D341Med (cell line): ENCODE measurements at regions not wholly inside any gene's neighbourhood (a gene's known extent, or its start where the extent isn't known, plus 50 kb on each side); places are given as distances from the start of the nearest gene placed in this dataset.

Experiments
- DNase-seq: peaks from one replicate; pipeline ENCODE4 v3.0.0; 2012; ENCODE audit warnings: low spot score

GRCh38 chr4:34194585-34194984 is 2049.7 kb downstream of the ARAP2 start:
- DNase-seq: no peak

DNA sequence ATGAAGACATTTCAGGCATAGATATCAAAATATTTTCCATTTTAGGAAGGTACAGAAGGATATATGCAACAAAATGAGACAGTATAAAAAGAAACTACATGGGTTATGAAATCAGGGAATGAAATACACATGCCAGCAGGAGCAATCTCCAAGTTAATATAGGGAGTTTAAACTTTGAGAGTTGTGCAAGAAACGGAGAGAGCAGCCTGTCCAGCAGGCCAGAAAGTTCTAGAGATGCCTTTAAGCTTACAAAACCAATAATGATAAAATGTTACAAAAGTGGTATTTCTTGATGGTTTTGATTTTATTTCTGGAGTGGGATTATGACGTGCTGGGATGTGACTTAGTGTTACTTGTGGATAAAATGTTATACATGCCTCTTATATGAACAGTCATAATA is 2047.9 kb downstream of the ARAP2 start:
- DNase-seq: no peak

- DNase-seq: no peak
Observed at GRCh38 chr4:34198966-34199365, 2045.3 kb downstream of the ARAP2 start.

DNA sequence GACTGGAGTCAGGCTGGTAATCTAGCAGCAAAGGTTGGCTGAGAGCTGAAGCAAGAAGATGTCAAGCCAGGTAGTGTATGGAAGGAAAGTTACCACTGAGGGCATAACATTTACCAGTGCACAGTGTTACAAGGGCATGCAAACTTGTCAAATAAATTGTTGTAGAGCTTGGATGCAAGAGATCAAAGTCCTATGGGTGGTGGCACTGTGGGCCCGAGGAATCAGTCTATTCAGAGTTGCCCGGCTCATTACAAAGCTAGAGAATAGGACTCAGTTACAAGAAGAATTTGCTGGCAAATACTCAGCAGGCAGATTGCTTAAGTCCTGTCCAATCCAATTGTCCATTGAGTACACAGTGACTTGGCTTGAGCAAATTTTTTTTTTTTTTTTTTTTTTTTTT is 2043.8 kb downstream of the ARAP2 start:
- no peak for DNase-seq

DNA sequence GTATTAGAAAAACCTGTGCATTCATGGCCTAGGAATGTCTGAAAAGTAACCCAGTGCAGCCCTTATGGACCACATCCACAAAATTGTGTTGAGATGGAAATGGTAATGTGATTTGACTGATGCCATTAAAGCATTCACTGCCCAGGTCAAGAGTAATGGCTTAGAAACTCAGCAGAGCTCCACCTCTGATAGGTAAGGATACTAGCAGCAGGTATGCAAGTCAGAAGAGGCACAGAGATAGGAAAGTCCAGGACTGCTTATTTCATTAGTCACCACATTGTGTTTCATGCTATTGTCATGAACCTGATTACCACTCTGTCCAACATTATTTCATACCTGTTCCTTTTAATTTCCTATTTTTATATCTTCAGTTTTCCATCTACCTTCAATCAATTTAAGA is 2042.2 kb downstream of the ARAP2 start:
- DNase-seq: no peak

DNA sequence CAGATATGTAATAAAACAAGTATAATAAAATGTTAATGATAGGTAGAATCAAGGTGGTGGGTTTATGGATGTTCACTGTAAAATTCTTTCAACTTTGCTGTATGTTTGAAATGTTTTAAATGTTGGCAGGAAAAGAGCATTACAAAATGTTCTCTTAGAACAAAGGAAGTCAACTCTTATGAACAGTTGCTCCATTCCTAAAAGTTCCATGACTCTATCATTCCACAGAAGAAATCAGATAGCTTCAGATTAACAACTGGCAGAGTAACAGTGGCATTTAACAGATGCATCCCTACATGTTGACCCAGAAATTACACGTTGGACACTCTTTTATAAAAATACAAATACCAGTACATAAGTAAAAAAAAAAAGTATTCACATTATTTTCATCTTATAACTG is 2023.7 kb downstream of the ARAP2 start:
- no peak for DNase-seq

- no peak for DNase-seq
Observed at GRCh38 chr4:34221986-34222385, 2022.3 kb downstream of the ARAP2 start.

DNA sequence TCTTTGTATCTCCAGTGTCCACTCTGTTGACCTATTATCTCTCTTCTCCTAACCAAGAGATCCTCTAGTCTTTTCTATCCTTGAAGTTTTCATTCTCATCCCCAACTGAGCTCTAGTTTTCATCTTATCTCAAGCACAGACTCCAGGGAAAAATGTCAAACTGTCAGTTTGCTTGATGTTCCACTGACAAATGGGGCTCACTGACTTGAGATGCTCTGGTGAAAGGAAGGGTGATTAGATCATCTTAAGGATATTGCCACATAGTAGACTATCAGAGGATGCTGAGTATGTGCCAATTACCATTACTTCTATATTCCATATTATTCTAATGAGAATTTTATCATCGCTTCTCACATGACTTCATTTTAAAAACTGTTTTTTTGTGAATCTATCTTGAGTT is 2008.2 kb downstream of the ARAP2 start:
- DNase-seq: no peak

DNA sequence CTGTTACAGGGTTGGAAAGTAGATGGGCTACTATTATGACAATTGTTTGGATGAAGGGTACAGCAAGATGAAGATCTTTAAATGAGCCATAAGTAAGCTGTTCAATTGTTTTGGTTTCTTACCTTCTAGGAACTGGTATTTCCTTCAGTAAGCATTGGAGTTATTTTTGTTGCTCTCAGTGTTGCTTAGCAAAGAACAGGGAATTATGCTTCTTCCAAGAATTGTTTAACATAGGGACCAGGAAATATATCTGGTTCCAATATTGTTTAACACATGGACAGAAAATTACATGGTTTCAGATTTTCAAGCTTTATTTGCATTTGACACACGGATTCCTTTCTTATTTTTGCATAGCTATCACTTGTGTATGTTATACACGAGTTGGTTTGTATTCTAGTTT is 1999.0 kb downstream of the ARAP2 start:
- DNase-seq: no peak

DNA sequence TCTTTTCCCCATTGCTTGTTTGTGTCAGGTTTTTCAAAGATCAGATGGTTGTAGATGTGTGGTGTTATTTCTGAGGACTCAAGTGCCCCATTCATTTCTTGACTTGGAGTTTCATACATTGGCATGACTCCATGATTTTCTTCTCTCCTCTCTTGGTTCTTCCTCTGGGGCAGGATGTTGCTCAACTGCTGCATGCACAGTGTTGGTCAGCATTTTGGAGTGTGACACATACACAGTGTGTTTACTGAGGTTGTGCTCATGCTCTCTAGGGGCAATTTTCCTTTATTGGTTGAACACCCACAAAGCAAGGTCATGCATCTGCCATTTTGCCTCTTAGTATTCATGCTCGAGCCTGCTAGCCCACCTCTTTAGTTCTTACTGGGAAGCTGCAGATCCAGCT is 1993.8 kb downstream of the ARAP2 start:
- no peak for DNase-seq

- no peak for DNase-seq
Observed at GRCh38 chr4:34253239-34253638, 1991.1 kb downstream of the ARAP2 start.

DNA sequence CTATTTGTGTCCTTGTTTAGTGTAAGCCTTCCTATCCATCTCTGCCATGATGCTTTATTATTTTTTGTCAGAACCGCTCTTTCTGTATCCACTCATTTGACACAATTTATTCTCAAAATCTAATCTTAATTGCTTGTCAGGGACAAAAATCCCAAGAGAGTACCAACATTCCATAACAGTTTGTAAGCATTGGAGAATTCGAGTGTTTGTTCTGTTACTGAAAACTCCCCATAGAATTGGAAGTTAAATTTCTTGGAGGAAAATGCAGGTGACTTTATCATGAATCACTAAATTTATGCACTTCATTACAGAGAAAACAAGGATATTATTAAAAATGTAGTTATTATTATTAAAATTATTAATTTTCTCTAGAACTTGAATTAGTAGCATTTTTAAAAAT is 1986.1 kb downstream of the ARAP2 start:
- no peak for DNase-seq

- no peak for DNase-seq
Observed at GRCh38 chr4:34261799-34262314, 1982.5 kb downstream of the ARAP2 start.

GRCh38 chr4:34269613-34270012 is 1974.7 kb downstream of the ARAP2 start:
- DNase-seq: no peak

GRCh38 chr4:34271479-34272355 is 1972.6 kb downstream of the ARAP2 start:
- no peak for DNase-seq

GRCh38 chr4:34279011-34279410 is 1965.3 kb downstream of the ARAP2 start:
- no peak for DNase-seq

GRCh38 chr4:34280131-34280530 is 1964.2 kb downstream of the ARAP2 start:
- no peak for DNase-seq

GRCh38 chr4:34281826-34282225 is 1962.5 kb downstream of the ARAP2 start:
- no peak for DNase-seq

GRCh38 chr4:34289489-34289888 is 1954.8 kb downstream of the ARAP2 start:
- DNase-seq: no peak

GRCh38 chr4:34289962-34290361 is 1954.4 kb downstream of the ARAP2 start:
- no peak for DNase-seq

GRCh38 chr4:34293459-34293858 is 1950.9 kb downstream of the ARAP2 start:
- no peak for DNase-seq

DNA sequence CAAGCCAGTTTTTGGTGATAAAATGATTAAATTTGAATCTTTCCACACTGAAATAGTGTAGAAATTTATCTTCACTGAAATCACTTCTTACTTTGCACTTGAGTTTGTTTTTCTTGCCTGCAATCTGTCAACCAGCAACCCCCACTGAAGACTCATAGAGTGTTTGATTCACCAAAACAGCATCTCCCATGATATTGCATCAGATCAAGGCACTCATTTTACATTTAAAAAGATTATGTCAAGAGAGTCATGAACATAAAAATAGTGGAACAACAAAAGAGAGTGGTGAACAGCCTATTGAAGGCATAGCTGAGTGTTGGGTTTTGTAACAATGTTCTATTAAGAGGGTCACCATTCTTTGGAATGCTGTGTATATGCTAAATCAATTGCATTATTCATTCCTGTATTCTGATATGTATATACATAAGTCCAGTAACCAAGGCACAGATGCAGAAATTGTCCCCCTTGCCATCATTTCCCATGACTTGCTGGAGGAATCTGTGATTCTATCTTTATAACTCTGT is 1934.9 kb downstream of the ARAP2 start:
- DNase-seq: no peak

GRCh38 chr4:34318773-34319172 is 1925.5 kb downstream of the ARAP2 start:
- no peak for DNase-seq
